ENCODE measurements at regions not wholly inside any gene's neighbourhood (a gene's known extent, or its start where the extent isn't known, plus 50 kb on each side); places are given as distances from the start of the nearest gene placed in this dataset.
A peak's percentile ranks its signal among the peaks of the same experiment; 100 is the strongest.

GRCh38 chr6:113363048-113363798, 493.9 kb upstream of the MARCKS start:
- Histone ChIP-seq H3K9me2 (ENCODE audit: insufficient read depth) (no peaks in the 10 kb centered on the region), H3K4me1 (ENCODE audit: control insufficient read depth in 1 of 2, insufficient read depth in 2 of 2, low read length in 2 of 2) (peaks cover 21 to 57% of the 10 kb centered on the region in 2 experiments), H3K27ac (ENCODE audit: low read depth, low read length) (no peak overlapping the region), H3K4me3 (replicated peaks in 1 of 2; ENCODE audit: low read depth in 1 of 2, low read length in 2 of 2) (no peak overlapping the region), H3K4me2 (ENCODE audit: low read length) (no peak overlapping the region), H3K9me3 (ENCODE audit: control insufficient read depth in 1 of 2, insufficient read depth in 1 of 2, low read depth in 1 of 2, low read length in 2 of 2) (no peaks in the 10 kb centered on the region), H3K9ac (ENCODE audit: low read length) (no peak overlapping the region), H3K36me3 (ENCODE audit: control insufficient read depth in 1 of 2, insufficient read depth in 2 of 2, low read length in 2 of 2) (no peaks in the 10 kb centered on the region), H2AFZ (ENCODE audit: low read depth, low read length, poor library complexity, severe bottlenecking) (peak overlapping the region; percentile 48), H3K27me3 (ENCODE audit: insufficient read depth, low read length) (no peaks in the 10 kb centered on the region), H4K20me1 (ENCODE audit: insufficient read depth) (no peaks in the 10 kb centered on the region), H3K79me2 (ENCODE audit: insufficient read depth, low read length) (no peaks in the 10 kb centered on the region)
- CTCF ChIA-PET = interaction anchor here (1.2 kb wide), 1 partner anchor 98 kb away, joined by 4 read pairs; no protein-coding TSS in a partner anchor
- no TSS peak for BruUV-seq (replicated peaks)
- POLR2A ChIA-PET = interaction anchor here (1.0 kb wide), 1 partner anchor 8 kb away, joined by 3 read pairs; no protein-coding TSS in a partner anchor
- RAD21 ChIA-PET (ENCODE audit: low non-redundant PET in 1 of 2, low total read pairs in 2 of 2, uncharacterized antibody in 2 of 2, unreplicated experiment in 2 of 2) = no interaction called here
- no peak for TF ChIP-seq EZH2 (IDR thresholded peaks at IDR 0.05)
- TF ChIP-seq CTCF (IDR thresholded peaks at IDR 0.05 in 2 of 3, conservative IDR thresholded peaks at IDR 0.05 in 1 of 3; ENCODE audit: borderline replicate concordance in 1 of 3, insufficient read depth in 1 of 3, low read depth in 2 of 3, low read length in 2 of 3) = no peak
- TF ChIP-seq CBX3 (IDR thresholded peaks at IDR 0.05; ENCODE audit: low read depth) = no peak
- no peak for TF ChIP-seq SP1 (IDR thresholded peaks at IDR 0.05; ENCODE audit: low read depth)
- TF ChIP-seq MAX (IDR thresholded peaks at IDR 0.05) = no peak
- no peak for TF ChIP-seq YY1 (IDR thresholded peaks at IDR 0.05; ENCODE audit: extremely low read depth, insufficient replicate concordance, low read depth, low read length)
- no peak for TF ChIP-seq EZH2phosphoT487 (IDR thresholded peaks at IDR 0.05; ENCODE audit: borderline replicate concordance)
- no peak for TF ChIP-seq TCF7L2 (IDR thresholded peaks at IDR 0.05; ENCODE audit: borderline replicate concordance, extremely low read depth, insufficient read depth, insufficient read length)
- no peak for TF ChIP-seq JUND (IDR thresholded peaks at IDR 0.05)
- TF ChIP-seq REST (IDR thresholded peaks at IDR 0.05; ENCODE audit: low read depth) = no peak
- ATAC-seq (no peak), DNase-seq (ENCODE audit: low read depth, low spot score) (no peak)
- intact Hi-C loops (cut with micrococcal nuclease) = no loop called here
